Gastroesophageal sphincter (tissue), 3 donors: ENCODE measurements at regions not wholly inside any gene's neighbourhood (a gene's known extent, or its start where the extent isn't known, plus 50 kb on each side); places are given as distances from the start of the nearest gene placed in this dataset.

Experiments used
- POLR2A ChIP-seq, 2 donors: fragments of 450-650 bp; IDR thresholded peaks; one replicate each; pipeline ENCODE4 v1.6.1; 2017; ENCODE audit warnings: antibody characterized with exemption in 2 of 2, mild to moderate bottlenecking in 2 of 2, moderate library complexity in 1 of 2
- POLR2AphosphoS5 ChIP-seq: sonication (generic); formaldehyde crosslinking; IDR thresholded peaks from one replicate; pipeline ENCODE4 v1.6.1; 2017; ENCODE audit warnings: antibody characterized with exemption
- TF ChIP-seq, protein P1 (sequence below), 4 experiments: fragments of 200-600 bp in 2 of 4; fragments of 450-650 bp in 2 of 4; sonication (generic) in 1 of 4; IDR thresholded peaks; one replicate each; pipeline ENCODE4 v1.5.1; 2017 to 2019; ENCODE audit warnings: antibody characterized with exemption in 4 of 4, mild to moderate bottlenecking in 2 of 4, moderate library complexity in 2 of 4

DNA sequence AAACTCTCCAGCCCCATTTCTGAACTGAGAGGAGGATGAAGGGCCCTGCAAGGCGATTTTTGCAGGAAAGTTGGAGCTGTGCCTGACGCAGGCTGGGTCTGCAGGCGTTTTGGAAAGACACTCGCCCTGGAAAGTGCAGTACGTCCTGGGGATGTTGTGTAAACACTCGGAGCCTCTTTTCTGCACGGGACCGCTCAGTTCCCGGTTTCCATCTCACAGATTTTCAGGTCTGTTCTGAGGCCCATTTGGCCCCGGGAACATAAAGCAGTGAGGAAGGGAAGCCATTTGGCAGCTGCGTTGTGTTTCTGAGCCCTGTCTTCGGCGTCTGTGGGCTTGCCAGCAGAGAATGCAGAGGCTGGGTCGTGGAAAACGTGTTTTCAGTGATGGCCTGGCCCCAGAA, 655.0 kb upstream of the MGMT start:
- TF ChIP-seq POLR2A (IDR thresholded peaks at IDR 0.05) (no peak), POLR2AphosphoS5 (no peak)
- TF ChIP-seq, protein P1, sequence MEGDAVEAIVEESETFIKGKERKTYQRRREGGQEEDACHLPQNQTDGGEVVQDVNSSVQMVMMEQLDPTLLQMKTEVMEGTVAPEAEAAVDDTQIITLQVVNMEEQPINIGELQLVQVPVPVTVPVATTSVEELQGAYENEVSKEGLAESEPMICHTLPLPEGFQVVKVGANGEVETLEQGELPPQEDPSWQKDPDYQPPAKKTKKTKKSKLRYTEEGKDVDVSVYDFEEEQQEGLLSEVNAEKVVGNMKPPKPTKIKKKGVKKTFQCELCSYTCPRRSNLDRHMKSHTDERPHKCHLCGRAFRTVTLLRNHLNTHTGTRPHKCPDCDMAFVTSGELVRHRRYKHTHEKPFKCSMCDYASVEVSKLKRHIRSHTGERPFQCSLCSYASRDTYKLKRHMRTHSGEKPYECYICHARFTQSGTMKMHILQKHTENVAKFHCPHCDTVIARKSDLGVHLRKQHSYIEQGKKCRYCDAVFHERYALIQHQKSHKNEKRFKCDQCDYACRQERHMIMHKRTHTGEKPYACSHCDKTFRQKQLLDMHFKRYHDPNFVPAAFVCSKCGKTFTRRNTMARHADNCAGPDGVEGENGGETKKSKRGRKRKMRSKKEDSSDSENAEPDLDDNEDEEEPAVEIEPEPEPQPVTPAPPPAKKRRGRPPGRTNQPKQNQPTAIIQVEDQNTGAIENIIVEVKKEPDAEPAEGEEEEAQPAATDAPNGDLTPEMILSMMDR (IDR thresholded peaks at IDR 0.05): no peak
